ENCODE measurements at regions not wholly inside any gene's neighbourhood (a gene's known extent, or its start where the extent isn't known, plus 50 kb on each side); places are given as distances from the start of the nearest gene placed in this dataset.

DNA sequence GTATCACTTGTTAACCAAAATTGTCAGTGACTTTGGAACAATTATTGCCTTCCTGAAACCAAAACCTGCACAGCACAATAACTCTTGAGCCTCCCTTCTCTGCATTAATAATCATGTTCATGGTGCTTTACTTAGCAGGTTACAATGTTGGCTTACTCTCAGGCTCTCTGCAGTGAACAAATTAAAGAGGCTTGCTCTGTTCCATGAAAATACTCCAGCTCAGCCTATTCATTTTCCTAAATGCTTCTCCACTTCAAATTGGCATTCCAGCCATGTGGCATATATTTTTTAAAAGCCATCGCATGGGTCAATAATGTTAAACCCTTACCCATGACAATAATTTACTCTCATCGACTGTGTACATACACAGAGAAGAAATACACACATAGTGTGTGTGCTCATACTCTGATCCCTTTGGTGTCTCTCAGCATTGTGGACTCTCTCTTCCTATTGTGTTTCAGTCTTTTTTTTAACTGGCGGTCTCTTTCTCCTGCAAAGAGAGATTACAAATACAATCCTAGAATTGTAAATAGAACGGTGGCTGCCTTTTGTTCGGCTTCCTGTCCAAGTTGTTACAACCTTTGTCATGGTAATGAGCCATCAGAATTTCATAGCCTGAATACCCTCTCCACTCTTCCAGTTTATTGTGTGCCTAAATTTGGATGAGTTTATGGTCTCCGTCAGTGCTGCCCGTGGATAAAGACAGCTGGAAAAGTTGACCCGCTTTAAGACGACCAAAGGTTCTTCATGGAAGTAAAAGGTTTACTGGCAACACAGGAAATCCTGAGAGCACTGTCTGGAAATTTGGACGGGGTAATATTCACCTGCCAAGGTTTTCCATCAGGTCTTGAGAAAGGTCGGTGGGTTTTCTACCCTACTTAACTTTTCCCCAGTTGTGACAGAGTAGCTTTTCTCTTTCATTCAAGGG lies 263.6 kb downstream of the CD83 start:
- WGBS, 2 donors: 57% methylated on average over 11 of the region's 11 CpGs
- intact Hi-C loops (cut with DNase I): no loop called here
- H3K4me1 ChIP-seq: no peaks in the 10 kb centered on the region
- H3K4me3 ChIP-seq: no peak overlapping the region
- no peaks in the 10 kb centered on the region for H3K9me3 ChIP-seq
- H3K27ac ChIP-seq: no peak overlapping the region
- ATAC-seq: no peak
- H3K36me3 ChIP-seq (replicated peaks in 1 of 2; ENCODE audit: insufficient read depth in 1 of 2, low read depth in 2 of 2): no peaks in the 10 kb centered on the region
- no peaks in the 10 kb centered on the region for H3K27me3 ChIP-seq
- no peak for DNase-seq
- no peak for TF ChIP-seq POLR2A (IDR thresholded peaks at IDR 0.05)

DNA sequence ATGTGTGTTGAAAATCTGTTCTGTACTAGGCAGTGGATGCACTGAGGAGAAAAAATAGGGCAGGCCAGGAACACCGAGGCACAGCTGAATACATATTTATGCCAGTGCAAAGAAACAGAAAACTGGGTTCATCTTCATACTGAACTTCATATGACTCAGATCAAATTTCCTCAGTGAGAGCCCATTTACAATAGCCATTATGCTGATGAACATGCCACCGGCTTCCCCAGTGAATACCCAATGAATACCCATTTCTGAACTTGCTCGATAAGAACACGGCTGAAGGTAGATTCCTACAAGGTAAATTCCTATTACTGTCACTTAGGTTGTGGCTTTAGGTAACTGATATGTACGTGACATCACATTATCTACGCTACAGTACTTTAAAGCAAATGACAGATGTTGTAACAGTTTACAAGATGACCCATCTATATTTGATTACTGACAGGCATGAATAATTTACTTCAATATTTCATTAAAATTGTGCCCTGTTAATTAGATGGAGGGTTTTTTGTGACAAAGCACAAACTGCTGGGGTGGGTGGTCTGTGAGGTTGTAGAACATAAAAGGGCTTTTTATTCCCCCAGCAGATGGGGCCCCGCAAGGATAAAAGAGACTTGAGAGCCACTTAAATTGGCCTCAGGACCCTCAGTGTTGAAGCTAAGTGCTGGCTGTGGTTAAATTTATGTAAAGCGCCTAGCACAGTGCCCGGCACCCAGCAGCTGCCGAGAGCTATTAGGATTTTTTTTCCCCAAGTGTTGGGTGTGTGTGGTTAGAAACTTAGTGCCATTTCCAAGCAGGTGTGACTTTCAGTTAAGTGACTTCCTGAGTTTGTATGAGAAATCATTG lies 264.5 kb downstream of the CD83 start:
- Histone ChIP-seq H3K27me3 (no peaks in the 10 kb centered on the region), H3K27ac (no peak overlapping the region), H3K36me3 (replicated peaks in 1 of 2; ENCODE audit: insufficient read depth in 1 of 2, low read depth in 2 of 2) (no peaks in the 10 kb centered on the region), H3K9me3 (no peaks in the 10 kb centered on the region), H3K4me1 (no peaks in the 10 kb centered on the region), H3K4me3 (no peak overlapping the region)
- no peak for TF ChIP-seq POLR2A (IDR thresholded peaks at IDR 0.05)
- TF ChIP-seq, protein P1, sequence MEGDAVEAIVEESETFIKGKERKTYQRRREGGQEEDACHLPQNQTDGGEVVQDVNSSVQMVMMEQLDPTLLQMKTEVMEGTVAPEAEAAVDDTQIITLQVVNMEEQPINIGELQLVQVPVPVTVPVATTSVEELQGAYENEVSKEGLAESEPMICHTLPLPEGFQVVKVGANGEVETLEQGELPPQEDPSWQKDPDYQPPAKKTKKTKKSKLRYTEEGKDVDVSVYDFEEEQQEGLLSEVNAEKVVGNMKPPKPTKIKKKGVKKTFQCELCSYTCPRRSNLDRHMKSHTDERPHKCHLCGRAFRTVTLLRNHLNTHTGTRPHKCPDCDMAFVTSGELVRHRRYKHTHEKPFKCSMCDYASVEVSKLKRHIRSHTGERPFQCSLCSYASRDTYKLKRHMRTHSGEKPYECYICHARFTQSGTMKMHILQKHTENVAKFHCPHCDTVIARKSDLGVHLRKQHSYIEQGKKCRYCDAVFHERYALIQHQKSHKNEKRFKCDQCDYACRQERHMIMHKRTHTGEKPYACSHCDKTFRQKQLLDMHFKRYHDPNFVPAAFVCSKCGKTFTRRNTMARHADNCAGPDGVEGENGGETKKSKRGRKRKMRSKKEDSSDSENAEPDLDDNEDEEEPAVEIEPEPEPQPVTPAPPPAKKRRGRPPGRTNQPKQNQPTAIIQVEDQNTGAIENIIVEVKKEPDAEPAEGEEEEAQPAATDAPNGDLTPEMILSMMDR (IDR thresholded peaks at IDR 0.05): no peak
- no peak for DNase-seq
- no peak for ATAC-seq
- 81 to 91% methylated on average over 10 of the region's 10 CpGs for WGBS, 2 donors
- intact Hi-C loops (cut with DNase I): no loop called here

DNA sequence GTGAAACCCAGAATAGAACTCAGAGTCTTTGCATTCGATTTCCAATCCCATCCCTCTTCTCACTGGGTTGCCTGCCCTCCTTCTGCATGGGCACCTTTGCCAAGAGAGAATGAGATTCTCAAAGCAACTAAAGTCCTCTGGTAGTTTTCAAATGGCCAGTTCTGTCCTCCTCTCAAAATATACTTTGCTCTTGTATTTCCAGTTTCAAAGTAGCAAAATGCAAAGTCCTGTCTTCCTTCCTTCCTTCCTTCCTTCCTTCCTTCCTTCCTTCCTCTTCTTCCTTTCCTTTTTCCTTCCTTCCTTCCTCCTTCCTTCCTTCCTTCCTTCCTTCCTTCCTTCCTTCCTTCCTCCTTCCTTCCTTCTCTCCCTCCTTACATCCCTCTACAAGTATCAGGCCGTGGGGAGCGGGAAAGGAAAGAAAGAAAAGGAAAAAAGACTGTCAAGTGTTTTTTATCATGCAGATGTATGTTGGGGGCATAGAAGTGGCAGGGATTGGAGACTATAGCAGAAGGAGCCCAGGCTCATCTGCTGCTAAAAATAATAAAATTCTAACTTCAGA lies 265.2 kb downstream of the CD83 start:
- 55 to 66% methylated on average over 3 of the region's 3 CpGs for WGBS, 2 donors
- intact Hi-C loops (cut with DNase I): no loop called here

DNA sequence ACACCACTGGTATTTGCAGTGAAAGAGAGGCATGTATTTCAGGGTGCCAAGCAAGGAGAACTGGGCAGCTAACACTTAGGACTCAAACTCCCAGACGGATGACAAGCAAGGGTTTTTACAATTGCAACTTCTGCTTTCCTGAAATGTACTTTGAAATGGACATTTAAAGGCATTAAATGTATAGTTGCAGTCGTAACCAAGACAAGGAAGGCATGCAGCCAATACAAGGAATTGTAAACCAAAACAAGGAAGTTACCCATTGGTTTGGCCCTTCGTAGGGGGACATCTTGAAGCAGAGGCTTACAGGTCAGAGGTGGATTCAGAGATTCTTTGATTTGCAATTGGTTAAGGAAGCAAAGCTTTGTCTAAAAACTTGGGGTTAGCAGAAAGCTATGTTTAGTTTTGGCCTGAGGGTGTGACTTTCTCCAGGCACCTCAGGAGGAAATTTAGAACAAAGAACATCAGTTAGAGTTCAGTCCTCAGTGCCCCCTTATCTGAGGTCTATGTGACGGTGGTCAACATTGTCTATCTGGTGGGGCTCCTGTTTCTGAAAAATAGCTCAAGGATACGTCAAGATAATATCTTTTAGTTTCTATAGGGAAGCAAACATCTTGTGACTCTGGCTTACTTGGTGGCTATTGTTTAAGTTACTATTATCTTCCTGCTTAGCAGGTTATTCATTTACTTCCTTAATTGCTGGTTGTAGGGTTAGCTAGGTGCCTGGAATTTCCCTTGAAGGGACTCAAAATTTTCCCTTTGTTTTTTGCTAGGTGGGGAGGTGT lies 266.0 kb downstream of the CD83 start:
- Histone ChIP-seq H3K4me1 (no peaks in the 10 kb centered on the region), H3K4me3 (no peak overlapping the region), H3K36me3 (replicated peaks in 1 of 2; ENCODE audit: insufficient read depth in 1 of 2, low read depth in 2 of 2) (no peaks in the 10 kb centered on the region), H3K27me3 (no peaks in the 10 kb centered on the region), H3K9me3 (no peaks in the 10 kb centered on the region), H3K27ac (peak overlapping the region in 2 of 4 donors; percentile 44 to 51)
- intact Hi-C loops (cut with DNase I): no loop called here
- peak in 1 of 4 donors; percentile 17 for DNase-seq
- no peak for ATAC-seq
- WGBS, 2 donors: 63% methylated on average over 5 of the region's 5 CpGs
- TF ChIP-seq, protein P1 (IDR thresholded peaks at IDR 0.05): no peak
- TF ChIP-seq POLR2A (IDR thresholded peaks at IDR 0.05): no peak

More for the DNA sequence above, 265.2 kb downstream of the CD83 start:
- H3K27ac ChIP-seq: no peak overlapping the region
- H3K4me3 ChIP-seq: no peak overlapping the region
- ATAC-seq: no peak
- no peak for TF ChIP-seq POLR2A (IDR thresholded peaks at IDR 0.05)
- no peaks in the 10 kb centered on the region for H3K9me3 ChIP-seq
- no peak for DNase-seq
- H3K27me3 ChIP-seq: no peaks in the 10 kb centered on the region
- H3K4me1 ChIP-seq: no peaks in the 10 kb centered on the region
- H3K36me3 ChIP-seq (replicated peaks in 1 of 2; ENCODE audit: insufficient read depth in 1 of 2, low read depth in 2 of 2): no peaks in the 10 kb centered on the region

DNA sequence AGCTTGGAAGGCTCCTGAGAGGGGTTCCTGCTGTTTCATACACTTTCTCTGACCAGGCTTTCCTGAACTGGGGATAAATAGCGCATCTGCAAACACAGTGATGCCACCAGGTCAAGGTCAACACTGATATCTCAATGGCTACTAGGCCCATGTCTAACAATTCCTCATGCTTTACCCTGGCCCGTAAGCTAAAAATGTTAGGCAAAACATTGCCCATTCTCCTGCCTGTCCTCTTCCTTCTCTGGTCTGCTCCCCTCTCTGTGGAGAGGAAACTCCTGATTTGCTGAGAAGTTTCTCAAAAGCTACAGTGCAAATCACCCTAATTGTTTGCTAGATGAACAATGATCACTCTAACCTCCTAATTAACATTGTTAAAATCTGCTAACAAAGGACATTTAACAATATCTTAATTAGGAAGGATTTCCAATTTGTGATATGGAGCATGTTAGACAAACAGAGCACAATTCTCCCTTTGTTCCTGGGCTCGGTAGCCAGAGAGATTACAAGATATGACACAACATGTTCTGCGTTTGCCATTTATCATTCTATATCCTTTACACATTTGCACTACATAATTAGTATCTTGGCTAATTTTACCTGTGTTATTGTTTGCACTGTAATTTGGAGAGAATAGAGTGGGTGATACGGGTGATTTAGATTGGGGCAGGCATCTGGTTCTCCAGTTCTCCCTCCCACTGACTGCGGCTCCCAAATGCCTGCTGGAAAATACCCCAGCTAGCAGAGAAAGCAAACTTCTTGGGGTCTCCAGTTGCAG lies 266.8 kb downstream of the CD83 start:
- Histone ChIP-seq H3K27me3 (no peaks in the 10 kb centered on the region), H3K36me3 (replicated peaks in 1 of 2; ENCODE audit: insufficient read depth in 1 of 2, low read depth in 2 of 2) (no peaks in the 10 kb centered on the region), H3K4me3 (no peak overlapping the region), H3K27ac (peak overlapping the region in 2 of 4 donors; percentile 44 to 51), H3K4me1 (no peaks in the 10 kb centered on the region), H3K9me3 (no peaks in the 10 kb centered on the region)
- 57 to 58% methylated on average over 6 of the region's 6 CpGs for WGBS, 2 donors
- ATAC-seq (no peak), DNase-seq (no peak)
- TF ChIP-seq, protein P1 (IDR thresholded peaks at IDR 0.05): no peak
- TF ChIP-seq POLR2A (IDR thresholded peaks at IDR 0.05): no peak
- intact Hi-C loops (cut with DNase I): no loop called here

Measured in body of pancreas (tissue), 4 donors.